ENCODE measurements at regions not wholly inside any gene's neighbourhood (a gene's known extent, or its start where the extent isn't known, plus 50 kb on each side); places are given as distances from the start of the nearest gene placed in this dataset.

DNA sequence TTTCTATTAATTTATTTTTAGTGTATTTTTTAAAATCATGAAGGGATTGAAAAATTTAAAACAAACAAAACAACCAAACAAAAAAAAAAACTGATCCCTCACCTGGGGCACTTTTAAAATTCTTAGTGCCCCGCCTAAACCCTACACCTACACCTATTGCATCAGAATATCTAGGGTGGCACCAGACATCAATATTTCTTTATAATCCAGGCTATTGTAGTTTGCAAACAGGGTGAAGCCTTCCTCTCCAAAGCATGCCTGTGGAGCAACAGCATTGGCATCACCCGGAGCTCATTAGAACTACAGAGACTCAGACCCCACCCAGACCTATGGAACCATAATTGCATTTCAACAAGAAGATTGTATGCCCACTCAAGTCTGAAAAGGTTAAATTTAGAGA lies 54.9 kb upstream of the ACP3 start:
- DNase-seq = no peak
- 93 to 96% methylated on average over 2 of the region's 2 CpGs for WGBS, 2 donors
- no peaks in the 10 kb centered on the region for H3K36me3 ChIP-seq (ENCODE audit: low read depth, missing control alignments)
- intact Hi-C loops (cut with DNase I; ENCODE audit: low total_unique reads) = no loop called here
- H3K27ac ChIP-seq = no peak overlapping the region
- H3K27me3 ChIP-seq = no peaks in the 10 kb centered on the region
- no peaks in the 10 kb centered on the region for H3K9me3 ChIP-seq
- H3K4me1 ChIP-seq = no peaks in the 10 kb centered on the region
- no peak for TF ChIP-seq POLR2A (IDR thresholded peaks at IDR 0.05)
- TF ChIP-seq, protein P1, sequence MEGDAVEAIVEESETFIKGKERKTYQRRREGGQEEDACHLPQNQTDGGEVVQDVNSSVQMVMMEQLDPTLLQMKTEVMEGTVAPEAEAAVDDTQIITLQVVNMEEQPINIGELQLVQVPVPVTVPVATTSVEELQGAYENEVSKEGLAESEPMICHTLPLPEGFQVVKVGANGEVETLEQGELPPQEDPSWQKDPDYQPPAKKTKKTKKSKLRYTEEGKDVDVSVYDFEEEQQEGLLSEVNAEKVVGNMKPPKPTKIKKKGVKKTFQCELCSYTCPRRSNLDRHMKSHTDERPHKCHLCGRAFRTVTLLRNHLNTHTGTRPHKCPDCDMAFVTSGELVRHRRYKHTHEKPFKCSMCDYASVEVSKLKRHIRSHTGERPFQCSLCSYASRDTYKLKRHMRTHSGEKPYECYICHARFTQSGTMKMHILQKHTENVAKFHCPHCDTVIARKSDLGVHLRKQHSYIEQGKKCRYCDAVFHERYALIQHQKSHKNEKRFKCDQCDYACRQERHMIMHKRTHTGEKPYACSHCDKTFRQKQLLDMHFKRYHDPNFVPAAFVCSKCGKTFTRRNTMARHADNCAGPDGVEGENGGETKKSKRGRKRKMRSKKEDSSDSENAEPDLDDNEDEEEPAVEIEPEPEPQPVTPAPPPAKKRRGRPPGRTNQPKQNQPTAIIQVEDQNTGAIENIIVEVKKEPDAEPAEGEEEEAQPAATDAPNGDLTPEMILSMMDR (IDR thresholded peaks at IDR 0.05) = no peak
- H3K4me3 ChIP-seq = no peak overlapping the region

DNA sequence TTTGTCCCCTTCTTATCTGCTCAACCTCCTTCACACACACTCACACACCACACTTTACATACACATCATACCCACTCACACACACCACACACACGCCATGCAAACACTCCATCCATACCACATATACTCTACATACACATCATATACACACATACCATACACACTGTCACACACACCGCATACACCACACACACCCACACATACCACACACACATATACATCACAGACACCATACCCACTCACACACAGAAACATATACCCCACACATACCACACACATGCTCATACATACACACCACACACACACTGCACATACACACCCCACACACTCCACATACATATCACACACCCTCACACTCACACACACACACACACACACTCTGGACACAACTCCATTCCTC lies 54.3 kb upstream of the ACP3 start:
- Histone ChIP-seq H3K4me3 (no peak overlapping the region), H3K27ac (no peak overlapping the region), H3K36me3 (ENCODE audit: low read depth, missing control alignments) (no peaks in the 10 kb centered on the region), H3K4me1 (no peaks in the 10 kb centered on the region), H3K27me3 (no peaks in the 10 kb centered on the region), H3K9me3 (no peaks in the 10 kb centered on the region)
- TF ChIP-seq POLR2A (IDR thresholded peaks at IDR 0.05) = no peak
- TF ChIP-seq, protein P1 (IDR thresholded peaks at IDR 0.05) = no peak
- no peak for DNase-seq
- WGBS, 2 donors = 91 to 92% methylated on average over 2 of the region's 2 CpGs
- intact Hi-C loops (cut with DNase I; ENCODE audit: low total_unique reads) = no loop called here

GRCh38 chr3:132265028-132265427 lies 52.2 kb upstream of the ACP3 start:
- intact Hi-C loops (cut with DNase I; ENCODE audit: low total_unique reads) = no loop called here
- H3K4me1 ChIP-seq = no peaks in the 10 kb centered on the region
- no peaks in the 10 kb centered on the region for H3K36me3 ChIP-seq (ENCODE audit: low read depth, missing control alignments)
- H3K27me3 ChIP-seq = no peaks in the 10 kb centered on the region
- H3K27ac ChIP-seq = no peak overlapping the region
- no peaks in the 10 kb centered on the region for H3K9me3 ChIP-seq
- no peak for DNase-seq
- TF ChIP-seq POLR2A (IDR thresholded peaks at IDR 0.05) = no peak
- TF ChIP-seq, protein P1 (IDR thresholded peaks at IDR 0.05) = no peak
- no peak overlapping the region for H3K4me3 ChIP-seq

GRCh38 chr3:132265488-132265887 lies 51.7 kb upstream of the ACP3 start:
- no peak for DNase-seq
- 88 to 90% methylated on average over 3 of the region's 3 CpGs for WGBS, 2 donors
- H3K27me3 ChIP-seq = no peaks in the 10 kb centered on the region
- intact Hi-C loops (cut with DNase I; ENCODE audit: low total_unique reads) = no loop called here
- no peaks in the 10 kb centered on the region for H3K36me3 ChIP-seq (ENCODE audit: low read depth, missing control alignments)
- no peaks in the 10 kb centered on the region for H3K9me3 ChIP-seq
- H3K4me1 ChIP-seq = no peaks in the 10 kb centered on the region
- H3K27ac ChIP-seq = no peak overlapping the region
- no peak overlapping the region for H3K4me3 ChIP-seq
- TF ChIP-seq, protein P1 (IDR thresholded peaks at IDR 0.05) = no peak
- no peak for TF ChIP-seq POLR2A (IDR thresholded peaks at IDR 0.05)

- no peaks in the 10 kb centered on the region for H3K9me3 ChIP-seq
- no peaks in the 10 kb centered on the region for H3K36me3 ChIP-seq (ENCODE audit: low read depth, missing control alignments)
- WGBS, 2 donors = 79 to 80% methylated on average over 4 of the region's 4 CpGs
- no peak overlapping the region for H3K27ac ChIP-seq
- intact Hi-C loops (cut with DNase I; ENCODE audit: low total_unique reads) = no loop called here
- H3K4me3 ChIP-seq = no peak overlapping the region
- TF ChIP-seq, protein P1 (IDR thresholded peaks at IDR 0.05) = no peak
- no peak for TF ChIP-seq POLR2A (IDR thresholded peaks at IDR 0.05)
- DNase-seq = no peak
- H3K27me3 ChIP-seq = no peaks in the 10 kb centered on the region
- H3K4me1 ChIP-seq = no peaks in the 10 kb centered on the region
Measured at GRCh38 chr3:132267391-132267993, 49.7 kb upstream of the ACP3 start.
